H1 (cell line): ENCODE measurements at regions not wholly inside any gene's neighbourhood (a gene's known extent, or its start where the extent isn't known, plus 50 kb on each side); places are given as distances from the start of the nearest gene placed in this dataset.

Experiments used
- RNF2 ChIP-seq: fragments of 200-900, 300-1000 bp; sonication (generic); IDR thresholded peaks from 2 replicates; pipeline ENCODE4 v1.7.1; 2016; ENCODE audit warnings: borderline replicate concordance, low read depth, mild to moderate bottlenecking, antibody characterized with exemption, low read length; ENCODE audit not compliant: poor library complexity, severe bottlenecking; ENCODE audit errors: missing control alignments

- TF ChIP-seq RNF2: no peak
These were observed 251.7 kb downstream of the VGLL3 start (continued) for GRCh38 chr3:86739244-86739643.
